ENCODE measurements at regions not wholly inside any gene's neighbourhood (a gene's known extent, or its start where the extent isn't known, plus 50 kb on each side); places are given as distances from the start of the nearest gene placed in this dataset.

GRCh38 chr18:4510160-4510559 is 55.1 kb upstream of the DLGAP1 start:
- H3K4me3 ChIP-seq: no peak overlapping the region
- TF ChIP-seq POLR2A (IDR thresholded peaks at IDR 0.05) (no peak), CTCF (IDR thresholded peaks at IDR 0.05) (no peak), EP300 (IDR thresholded peaks at IDR 0.05) (no peak)
- no peak for DNase-seq (ENCODE audit: low spot score in 2 of 2)
- no peaks in the 10 kb centered on the region for H3K36me3 ChIP-seq
- no peaks in the 10 kb centered on the region for H3K4me1 ChIP-seq
- no peaks in the 10 kb centered on the region for H3K27me3 ChIP-seq
- H3K27ac ChIP-seq: no peak overlapping the region
- no peaks in the 10 kb centered on the region for H3K9me3 ChIP-seq
- 89% methylated on average over 9 of the region's 9 CpGs for WGBS, 2 donors
